H1 (cell line): ENCODE measurements at regions not wholly inside any gene's neighbourhood (a gene's known extent, or its start where the extent isn't known, plus 50 kb on each side); places are given as distances from the start of the nearest gene placed in this dataset.

Experiments used
- CTCF ChIA-PET: fragments of 300-600 bp; sonication (Branson Sonifier 250); formaldehyde crosslinking; loops from one replicate; lab custom pipeline; 2021; ENCODE audit not compliant: partially characterized antibody; lab: Charles Lee
- POLR2A ChIA-PET: fragments of 300-600 bp; sonication (Branson Sonifier 250); formaldehyde crosslinking; loops from one replicate; lab custom pipeline; 2021; ENCODE audit warnings: inconsistent platforms; ENCODE audit not compliant: partially characterized antibody; lab: Charles Lee
- DNase-seq, 2 experiments: peaks; one replicate each; pipeline versions ENCODE4 v3.0.0 to v3.0.0-alpha.2; 2010 to 2022; ENCODE audit warnings: low spot score in 2 of 2, low read depth in 1 of 2, mixed read lengths in 1 of 2
- FAIRE-seq: peaks from 2 replicates; lab custom pipeline; 2011; peaks lifted over from hg19 to GRCh38; lab: Jason Lieb, UNC
- H2AFZ ChIP-seq: 2 replicates; pipeline ENCODE4 v1.8.1; 2012; ENCODE audit warnings: low read length, inconsistent platforms
- H2AK5ac ChIP-seq: 2 replicates; pipeline ENCODE4 v1.6.1; 2013; ENCODE audit warnings: low read depth, low read length
- H2BK120ac ChIP-seq: replicated peaks from 2 replicates; pipeline ENCODE3; 2013; ENCODE audit warnings: low read depth, low read length, inconsistent platforms
- H2BK12ac ChIP-seq: 2 replicates; pipeline ENCODE4 v1.6.1; 2013; ENCODE audit warnings: low read depth, low read length
- H2BK15ac ChIP-seq: 2 replicates; pipeline ENCODE4 v1.6.1; 2013; ENCODE audit warnings: low read length
- H2BK20ac ChIP-seq: 2 replicates; pipeline ENCODE4 v1.6.1; 2013; ENCODE audit warnings: low read length
- H2BK5ac ChIP-seq: 2 replicates; pipeline ENCODE4 v1.6.1; 2013; ENCODE audit warnings: low read depth, low read length
- H3K14ac ChIP-seq: 2 replicates; pipeline ENCODE4 v1.6.1; 2013; ENCODE audit warnings: inconsistent platforms; ENCODE audit not compliant: insufficient read length
- H3K18ac ChIP-seq: 2 replicates; pipeline ENCODE4 v1.6.1; 2013; ENCODE audit warnings: low read length; ENCODE audit errors: extremely low read depth
- H3K23ac ChIP-seq: 2 replicates; pipeline ENCODE4 v1.6.1; 2013; ENCODE audit warnings: inconsistent platforms; ENCODE audit not compliant: insufficient read length
- H3K23me2 ChIP-seq: 2 replicates; pipeline ENCODE4 v1.6.1; 2013; ENCODE audit warnings: low read depth, low read length
- H3K27ac ChIP-seq: 2 replicates; pipeline ENCODE4 v1.6.1; 2011; ENCODE audit warnings: low read depth, low read length, inconsistent platforms
- H3K27me3 ChIP-seq, 4 experiments: replicated peaks in 1 of 4; 1 replicate in 1 of 4; 2 replicates in 3 of 4; pipeline versions ENCODE4 v1.6.1 to v1.8.1; 2011 to 2013; ENCODE audit warnings: low read length in 3 of 4, mild to moderate bottlenecking in 3 of 4, inconsistent platforms in 2 of 4, mixed read lengths in 2 of 4, moderate library complexity in 1 of 4; ENCODE audit not compliant: control insufficient read depth in 3 of 4, insufficient read depth in 3 of 4; ENCODE audit errors: extremely low read depth in 1 of 4
- H3K36me3 ChIP-seq, 4 experiments: 2 replicates each; pipeline versions ENCODE4 v1.6.1 to v1.8.1; 2011 to 2013; ENCODE audit warnings: mild to moderate bottlenecking in 4 of 4, low read length in 3 of 4, moderate library complexity in 2 of 4, control low read depth in 1 of 4, inconsistent platforms in 1 of 4; ENCODE audit not compliant: insufficient read depth in 4 of 4, control insufficient read depth in 2 of 4
- H3K4ac ChIP-seq: replicated peaks from 2 replicates; pipeline ENCODE3; 2013; ENCODE audit warnings: low read length, low read depth, mixed read lengths, inconsistent platforms; ENCODE audit not compliant: insufficient read length
- H3K4me1 ChIP-seq, 4 experiments: replicated peaks in 1 of 4; 1 replicate in 1 of 4; 2 replicates in 3 of 4; pipeline versions ENCODE4 v1.6.1 to v1.8.1; 2011 to 2013; ENCODE audit warnings: low read length in 3 of 4, inconsistent platforms in 2 of 4, mixed read lengths in 1 of 4; ENCODE audit not compliant: insufficient read depth in 4 of 4, control insufficient read depth in 3 of 4
- H3K4me2 ChIP-seq, 2 experiments: 2 replicates each; pipeline versions ENCODE4 v1.6.1 to v1.8.1; 2011 to 2013; ENCODE audit warnings: low read depth in 2 of 2, low read length in 2 of 2, control low read depth in 1 of 2, inconsistent platforms in 1 of 2, mild to moderate bottlenecking in 1 of 2; ENCODE audit not compliant: insufficient read depth in 1 of 2
- H3K4me3 ChIP-seq, 4 experiments: fragments of 200-600, 300-600 bp in 1 of 4; sonication (generic), shearing (Covaris generic), sonication (Bioruptor Twin) in 1 of 4; 2 replicates each; pipeline versions ENCODE4 v1.5.1 to v1.8.1; 2011 to 2016; ENCODE audit warnings: low read length in 4 of 4, low read depth in 3 of 4, control low read depth in 2 of 4, inconsistent platforms in 2 of 4, mild to moderate bottlenecking in 2 of 4, mixed read lengths in 1 of 4, moderate library complexity in 1 of 4; ENCODE audit not compliant: insufficient read depth in 2 of 4; ENCODE audit errors: extremely low read depth in 1 of 4
- H3K56ac ChIP-seq: replicated peaks from 2 replicates; pipeline ENCODE3; 2013; ENCODE audit warnings: low read depth, mild to moderate bottlenecking, mixed read lengths, low read length, inconsistent platforms; ENCODE audit not compliant: insufficient read length
- H3K79me1 ChIP-seq: 2 replicates; pipeline ENCODE4 v1.6.1; 2013; ENCODE audit warnings: low read depth, low read length, control low read depth
- H3K79me2 ChIP-seq, 2 experiments: 2 replicates each; pipeline versions ENCODE4 v1.6.1 to v1.8.1; 2012 to 2013; ENCODE audit warnings: low read length in 2 of 2, mild to moderate bottlenecking in 2 of 2, inconsistent platforms in 1 of 2; ENCODE audit not compliant: insufficient read depth in 2 of 2, control insufficient read depth in 1 of 2
- H3K9ac ChIP-seq, 4 experiments: replicated peaks in 1 of 4; 1 replicate in 1 of 4; 2 replicates in 3 of 4; pipeline versions ENCODE4 v1.6.1 to v1.8.1; 2011 to 2013; ENCODE audit warnings: low read depth in 3 of 4, low read length in 3 of 4, control low read depth in 2 of 4, mild to moderate bottlenecking in 2 of 4, moderate library complexity in 2 of 4, inconsistent platforms in 1 of 4; ENCODE audit errors: extremely low read depth in 1 of 4
- H3K9me3 ChIP-seq, 2 experiments: 2 replicates each; pipeline versions ENCODE4 v1.6.1 to v1.8.1; 2012 to 2013; ENCODE audit warnings: mild to moderate bottlenecking in 2 of 2, moderate library complexity in 2 of 2, control low read depth in 1 of 2, inconsistent platforms in 1 of 2, low read depth in 1 of 2, low read length in 1 of 2, mixed read lengths in 1 of 2; ENCODE audit not compliant: insufficient read depth in 2 of 2
- H4K20me1 ChIP-seq, 2 experiments: replicated peaks in 1 of 2; 2 replicates each; pipeline versions ENCODE3 to v1.8.1; 2011 to 2013; ENCODE audit warnings: inconsistent platforms in 2 of 2, low read length in 2 of 2, mild to moderate bottlenecking in 1 of 2; ENCODE audit not compliant: insufficient read depth in 2 of 2, control insufficient read depth in 1 of 2
- H4K5ac ChIP-seq: 2 replicates; pipeline ENCODE4 v1.6.1; 2013; ENCODE audit warnings: low read length, low read depth, mixed read lengths, inconsistent platforms; ENCODE audit not compliant: insufficient read length
- H4K8ac ChIP-seq: 2 replicates; pipeline ENCODE4 v1.8.0; 2013; ENCODE audit warnings: mild to moderate bottlenecking, moderate library complexity, low read length, inconsistent platforms; ENCODE audit not compliant: insufficient read depth; ENCODE audit errors: extremely low read depth
- H4K91ac ChIP-seq: replicated peaks from 2 replicates; pipeline ENCODE3; 2013; ENCODE audit warnings: low read length, mixed read lengths, inconsistent platforms; ENCODE audit not compliant: insufficient read length
- ASH2L ChIP-seq: fragments of 200-600, 300-600 bp; sonication (generic); IDR thresholded peaks from one replicate; pipeline ENCODE4 v1.7.1; 2017; ENCODE audit warnings: low read length
- BACH1 ChIP-seq: IDR thresholded peaks from 2 replicates; pipeline ENCODE4 v1.6.1; 2012; ENCODE audit warnings: low read length, improper control_type of control experiment
- BRCA1 ChIP-seq: IDR thresholded peaks from 2 replicates; pipeline ENCODE4 v1.6.1; 2012; ENCODE audit warnings: low read depth, low read length, improper control_type of control experiment
- CBX5 ChIP-seq: fragments of 300-800, 300-1000 bp; sonication (generic); IDR thresholded peaks from 2 replicates; pipeline ENCODE4 v1.7.1; 2016; ENCODE audit warnings: antibody characterized with exemption, low read length, low read depth
- E2F6 ChIP-seq: IDR thresholded peaks from 2 replicates; pipeline ENCODE4 v1.6.1; 2012; ENCODE audit warnings: inconsistent platforms
- KDM1A ChIP-seq: fragments of 200-600, 300-600 bp; sonication (generic); IDR thresholded peaks from 2 replicates; pipeline ENCODE4 v1.7.1; 2016; ENCODE audit warnings: mild to moderate bottlenecking, low read length, borderline replicate concordance
- KDM5A ChIP-seq: fragments of 200-600 bp; IDR thresholded peaks from 2 replicates; pipeline ENCODE4 v1.7.1; 2012; ENCODE audit warnings: mild to moderate bottlenecking, low read length, inconsistent platforms, mixed read lengths
- MAFK ChIP-seq: IDR thresholded peaks from 2 replicates; pipeline ENCODE4 v1.6.1; 2012; ENCODE audit warnings: low read depth, mild to moderate bottlenecking, improper control_type of control experiment, low read length
- POU5F1 ChIP-seq: IDR thresholded peaks from 2 replicates; pipeline ENCODE4 v1.6.1; 2011; ENCODE audit warnings: low read depth, mild to moderate bottlenecking, low read length, moderate library complexity
- RXRA ChIP-seq: IDR thresholded peaks from 2 replicates; pipeline ENCODE4 v1.6.1; 2011; ENCODE audit warnings: low read depth, mild to moderate bottlenecking, low read length, moderate library complexity; ENCODE audit not compliant: insufficient read depth
- SIX5 ChIP-seq: IDR thresholded peaks from 2 replicates; pipeline ENCODE4 v1.6.1; 2011; ENCODE audit warnings: mild to moderate bottlenecking, low read depth, low read length
- TBP ChIP-seq: IDR thresholded peaks from 2 replicates; pipeline ENCODE4 v1.6.1; 2011; ENCODE audit warnings: low read depth, low read length, improper control_type of control experiment
- USF2 ChIP-seq: IDR thresholded peaks from 2 replicates; pipeline ENCODE4 v1.6.1; 2011; ENCODE audit warnings: low read length, improper control_type of control experiment
- WGBS, 2 experiments: shearing (Covaris generic) in 1 of 2; methylation state at CpG; one replicate each; pipeline versions ENCODE4 v1.1.6 to v1.1.7; 2013 to 2015; ENCODE audit warnings: low lambda C conversion rate in 2 of 2, mixed read lengths in 2 of 2, inconsistent platforms in 1 of 2, low coverage in 1 of 2, missing lambda C conversion rate in 1 of 2; ENCODE audit not compliant: insufficient replicate concordance in 2 of 2, insufficient coverage in 1 of 2, insufficient read length in 1 of 2; ENCODE audit errors: extremely low coverage in 1 of 2, missing lambda C conversion rate in 1 of 2; 5-methylcytosine and 5-hydroxymethylcytosine counted together

- H2BK120ac ChIP-seq = no peak overlapping the region
- H3K27me3 ChIP-seq = no peaks in the 10 kb centered on the region
- peaks cover 0 to 4% (median 0%) of the 10 kb centered on the region in 4 experiments; a peak in 1 of 7 replicates for H3K4me1 ChIP-seq
- no peak overlapping the region for H3K23ac ChIP-seq
- no peaks in the 10 kb centered on the region; a peak in 1 of 4 replicates for H3K9me3 ChIP-seq
- DNase-seq = no peak
- no peak overlapping the region for H3K4me2 ChIP-seq
- H2BK5ac ChIP-seq = no peak overlapping the region
- no peak overlapping the region for H3K4ac ChIP-seq
- H3K36me3 ChIP-seq = no peaks in the 10 kb centered on the region
- H2AK5ac ChIP-seq = no peak overlapping the region
- ChIA-PET CTCF (interaction anchor here (0.6 kb wide), 1 partner anchor 13 kb away, joined by 3 read pairs; no protein-coding TSS in a partner anchor), POLR2A (no interaction called here)
- FAIRE-seq = no peak
- no peak overlapping the region for H4K5ac ChIP-seq
- no peak overlapping the region for H3K27ac ChIP-seq
- no peak overlapping the region for H2BK15ac ChIP-seq
- no peaks in the 10 kb centered on the region for H4K20me1 ChIP-seq
- H3K79me2 ChIP-seq = no peaks in the 10 kb centered on the region
- no peaks in the 10 kb centered on the region for H3K79me1 ChIP-seq
- no peak overlapping the region for H3K9ac ChIP-seq
- H3K23me2 ChIP-seq = no peaks in the 10 kb centered on the region
- no peak overlapping the region for H4K8ac ChIP-seq
- H3K14ac ChIP-seq = no peak overlapping the region
- no peak overlapping the region for H4K91ac ChIP-seq
- WGBS, 2 experiments = 87% methylated on average over 9 of the region's 9 CpGs; no CpG with 5 or more reads in 1 of the 2 experiments
- H3K4me3 ChIP-seq = no peak overlapping the region
- no peak overlapping the region for H2BK20ac ChIP-seq
- no peak overlapping the region for H3K18ac ChIP-seq
- H2AFZ ChIP-seq = no peak overlapping the region
- no peak overlapping the region for H3K56ac ChIP-seq
- H2BK12ac ChIP-seq = no peak overlapping the region
- TF ChIP-seq BRCA1 (no peak), ASH2L (no peak), MAFK (no peak), POU5F1 (no peak), BACH1 (no peak), RXRA (no peak), KDM5A (no peak), USF2 (no peak), CBX5 (no peak), KDM1A (no peak), TBP (no peak), SIX5 (no peak), E2F6 (no peak)
Measured at GRCh38 chr15:67899596-67900283, 59.9 kb upstream of the RNU6-1 start.
